HG02840 (cell line): ENCODE measurements at regions not wholly inside any gene's neighbourhood (a gene's known extent, or its start where the extent isn't known, plus 50 kb on each side); places are given as distances from the start of the nearest gene placed in this dataset.

Experiments
- ATAC-seq: cut with Tn5 transposase; IDR thresholded peaks from one replicate; pipeline ENCODE4 v1.9.1; 2021; ENCODE audit warnings: mild to moderate bottlenecking, moderate library complexity, moderate number of reproducible peaks; ENCODE audit not compliant: unreplicated experiment, low FRiP score

DNA sequence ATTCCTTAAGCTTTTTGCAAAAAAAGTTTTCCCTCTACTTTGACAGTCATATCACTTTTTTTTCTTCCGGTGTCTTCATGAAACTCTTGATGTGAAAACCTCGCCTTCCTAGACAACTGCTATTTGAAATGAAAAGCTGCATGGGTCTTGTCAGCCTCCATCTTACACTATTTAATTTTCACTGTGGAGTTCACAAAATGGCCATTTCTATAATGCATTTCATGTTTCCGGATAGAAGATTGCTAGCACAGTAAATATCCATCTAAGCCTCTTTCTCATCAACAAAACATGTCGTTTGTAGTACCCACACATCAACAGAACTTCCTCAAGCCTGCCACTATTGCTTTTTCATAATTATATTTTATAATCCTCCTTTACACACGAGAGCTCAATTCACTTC, 204.9 kb upstream of the ID4 start:
- ATAC-seq, result no peak

DNA sequence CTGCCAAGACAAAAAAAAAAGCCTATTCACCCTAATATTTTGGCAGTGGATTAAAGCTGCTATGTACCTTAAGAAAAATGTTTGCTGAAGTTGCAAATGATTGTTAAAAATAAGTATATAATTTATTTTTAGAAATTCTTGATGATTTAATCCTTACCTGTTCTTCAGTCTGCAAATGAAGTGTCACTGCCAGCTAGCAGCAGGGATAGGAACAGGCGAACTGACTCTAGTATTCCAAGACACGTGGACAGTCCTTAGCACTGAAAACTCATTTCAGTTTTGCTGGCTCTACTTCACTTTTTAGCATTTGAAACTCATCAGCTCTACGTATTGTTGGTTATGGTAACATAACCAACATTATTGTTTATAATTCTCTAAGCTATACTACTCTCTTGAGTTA, 204.4 kb upstream of the ID4 start:
- no peak for ATAC-seq

DNA sequence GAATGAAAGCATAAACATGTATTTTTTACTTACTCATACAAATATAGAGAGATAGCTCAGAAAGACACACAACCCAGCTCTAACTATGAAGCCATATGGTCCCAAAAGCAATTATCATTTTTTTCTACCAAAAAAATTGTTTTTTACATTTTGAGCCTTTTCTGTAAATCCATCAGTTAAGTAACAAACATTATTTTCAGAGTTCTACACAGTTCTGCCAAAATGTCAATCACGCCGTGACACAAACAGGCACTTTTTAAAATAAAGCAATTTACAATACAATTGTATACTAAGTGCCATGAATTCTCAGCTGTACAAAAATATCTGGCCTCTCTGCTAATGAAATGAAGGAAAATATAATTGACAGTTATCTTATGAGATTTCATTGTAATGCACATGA, 201.4 kb upstream of the ID4 start:
- no peak for ATAC-seq

DNA sequence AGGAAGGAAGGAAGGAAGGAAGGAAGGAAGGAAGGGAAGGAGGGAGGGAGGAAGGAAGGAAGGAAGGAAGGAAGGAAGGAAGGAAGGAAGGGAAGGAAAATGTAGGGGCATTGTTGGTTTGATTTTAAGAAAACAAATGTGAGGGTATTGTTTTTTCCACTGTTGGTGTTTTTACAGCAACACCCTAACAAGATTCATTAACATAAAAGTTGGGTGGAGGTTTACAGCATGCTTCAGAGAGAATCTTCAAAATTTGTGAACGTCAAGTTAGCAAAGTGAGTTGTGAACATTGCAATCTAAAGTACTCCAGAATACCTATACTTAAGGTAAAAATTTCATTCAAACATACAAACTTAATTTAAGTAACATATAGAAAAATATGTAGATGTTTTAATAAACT, 200.2 kb upstream of the ID4 start:
- no peak for ATAC-seq

DNA sequence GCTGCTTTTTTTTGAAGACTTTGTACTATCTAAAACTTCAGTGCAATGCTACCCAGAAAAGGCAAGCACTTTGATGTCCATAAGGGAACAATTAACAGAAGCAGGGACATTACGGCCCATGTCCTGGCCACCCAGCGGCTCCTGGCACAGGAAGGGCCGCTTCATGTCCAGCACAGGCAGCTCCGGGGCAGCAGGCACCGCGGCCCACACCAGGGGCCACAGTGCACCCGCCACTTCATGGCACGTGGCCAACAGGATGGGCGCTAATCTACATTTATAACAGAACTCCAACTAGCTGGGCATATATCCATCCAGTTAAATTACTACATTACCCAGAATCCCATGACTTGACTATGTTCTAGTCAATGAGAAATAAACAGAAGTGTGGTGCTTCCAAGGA, 198.2 kb upstream of the ID4 start:
- ATAC-seq, result no peak

DNA sequence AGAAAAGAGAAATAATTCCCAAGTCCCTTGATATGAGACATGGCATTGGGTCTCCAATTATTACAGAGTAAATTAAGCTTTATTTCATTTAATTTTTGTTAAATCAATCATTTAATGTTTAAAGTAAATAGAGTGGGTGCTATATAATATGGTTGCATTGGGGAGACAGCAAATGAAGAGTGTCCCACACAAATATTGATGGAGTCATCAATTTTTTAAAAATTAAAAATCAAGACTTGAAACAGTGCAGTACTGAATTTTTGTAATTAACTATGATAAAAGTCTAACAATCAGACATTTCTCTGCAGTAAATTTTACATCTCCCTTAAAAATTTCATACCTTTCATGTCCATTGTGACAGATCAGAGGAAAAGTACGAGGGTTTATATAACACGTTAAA, 193.9 kb upstream of the ID4 start:
- no peak for ATAC-seq

DNA sequence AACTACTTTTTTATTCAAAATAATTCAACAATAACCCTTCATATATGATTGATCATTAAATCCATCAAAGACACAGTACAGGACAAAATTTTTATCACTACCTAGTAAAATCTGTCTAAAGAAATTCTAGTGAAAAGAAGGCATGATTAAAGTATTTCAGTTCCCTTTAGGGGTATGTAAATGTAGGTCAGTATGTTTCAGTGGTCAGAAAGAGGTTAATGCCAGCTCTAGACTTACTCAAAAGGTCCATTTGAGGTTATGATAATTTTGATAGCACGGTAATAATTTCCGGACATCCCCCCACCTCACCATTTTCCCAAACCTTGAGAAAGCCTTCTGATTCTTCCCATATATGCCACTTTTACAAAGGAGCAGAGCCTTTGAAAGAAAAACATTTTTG, 193.5 kb upstream of the ID4 start:
- ATAC-seq, result no peak

DNA sequence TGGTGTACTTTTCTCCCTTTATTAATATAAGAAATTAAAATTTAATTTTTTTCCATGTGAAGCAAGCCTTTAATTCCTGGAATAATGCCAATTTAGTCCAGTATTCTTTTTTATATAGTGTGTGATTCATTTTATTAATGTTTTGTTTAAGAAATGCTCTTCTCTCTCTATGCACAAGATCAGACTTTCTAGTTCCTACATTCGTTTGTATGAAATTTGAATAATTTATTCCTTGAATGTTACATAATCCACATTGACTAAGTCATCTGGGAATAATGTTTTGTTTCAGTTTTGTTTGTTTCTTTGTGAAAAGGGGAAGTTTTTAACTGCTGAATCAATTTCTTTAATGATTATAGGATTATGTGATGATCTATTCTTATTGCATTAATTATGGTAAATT, 181.4 kb upstream of the ID4 start:
- no peak for ATAC-seq

DNA sequence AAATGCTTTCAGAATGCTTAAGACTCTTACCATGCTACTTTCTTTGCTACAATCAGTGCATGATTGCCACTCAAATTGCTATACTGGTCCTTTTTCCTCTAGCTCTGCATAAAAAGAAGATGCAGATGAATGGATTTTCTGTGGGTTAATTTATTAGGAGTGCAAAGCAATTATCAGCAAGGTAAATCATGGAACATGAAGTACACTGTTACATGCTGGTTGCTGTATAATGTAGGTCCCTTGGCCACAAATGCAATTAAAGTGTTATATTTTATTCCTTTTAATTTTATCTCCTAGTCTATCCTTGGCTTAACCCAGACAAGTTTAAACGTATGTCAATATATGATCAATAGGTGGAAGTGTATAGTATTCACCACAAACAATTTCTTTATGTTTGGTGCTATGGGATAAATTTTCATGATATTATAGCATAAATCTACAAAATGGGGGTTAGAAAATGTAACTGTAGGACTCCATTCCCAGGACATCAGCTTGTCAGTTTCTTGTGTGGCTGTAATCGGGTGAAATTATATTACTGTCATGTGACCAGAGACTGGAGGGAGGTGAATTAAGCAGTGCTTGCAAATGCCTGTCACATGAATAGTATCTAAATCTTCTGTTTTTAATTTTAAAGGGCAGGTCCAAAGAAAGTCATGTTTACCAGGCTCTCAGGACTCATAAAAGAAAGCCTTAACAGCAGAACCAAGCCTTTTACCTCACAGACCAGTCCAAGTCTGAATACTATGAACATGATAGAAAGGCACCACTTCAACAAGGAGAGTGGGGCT, 176.9 kb upstream of the ID4 start:
- ATAC-seq, result no peak

DNA sequence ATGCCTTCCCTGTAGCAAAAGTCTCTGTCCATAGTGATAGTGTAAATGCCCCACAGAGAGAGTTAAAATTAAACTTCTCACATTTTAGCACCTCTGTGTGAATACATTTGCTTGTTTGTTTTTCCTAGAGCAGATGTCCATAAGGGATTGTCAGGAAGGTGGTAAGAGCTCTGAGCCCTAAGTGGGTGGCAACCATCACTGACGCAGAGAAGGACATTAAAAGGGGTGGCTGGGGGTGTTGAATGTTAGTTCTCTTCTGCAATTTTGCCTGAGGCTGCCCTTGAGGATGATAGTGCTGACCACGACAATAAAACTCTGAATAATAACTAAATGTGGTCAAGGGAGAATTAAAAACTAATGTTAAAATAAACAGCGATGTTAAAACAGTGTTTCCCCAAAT, 174.3 kb upstream of the ID4 start:
- no peak for ATAC-seq

DNA sequence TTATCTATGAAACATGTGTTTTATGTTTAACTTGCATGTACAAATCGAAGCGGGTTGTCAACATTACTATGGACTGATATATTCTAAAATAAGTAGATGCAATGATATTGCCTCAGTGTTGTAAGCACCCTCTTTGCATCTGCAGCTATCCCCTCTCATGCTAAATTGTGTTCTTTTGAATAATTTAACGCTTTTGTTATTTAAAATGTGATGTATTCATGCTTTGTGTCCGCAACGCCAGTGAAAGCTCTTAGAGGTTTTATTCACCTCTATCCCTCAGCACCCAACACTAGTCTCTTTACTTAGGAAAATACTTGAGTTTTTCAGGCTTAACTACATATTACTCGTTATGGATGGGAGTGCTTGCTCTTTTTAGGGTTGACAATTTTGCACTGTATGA, 173.7 kb upstream of the ID4 start:
- ATAC-seq, result no peak

DNA sequence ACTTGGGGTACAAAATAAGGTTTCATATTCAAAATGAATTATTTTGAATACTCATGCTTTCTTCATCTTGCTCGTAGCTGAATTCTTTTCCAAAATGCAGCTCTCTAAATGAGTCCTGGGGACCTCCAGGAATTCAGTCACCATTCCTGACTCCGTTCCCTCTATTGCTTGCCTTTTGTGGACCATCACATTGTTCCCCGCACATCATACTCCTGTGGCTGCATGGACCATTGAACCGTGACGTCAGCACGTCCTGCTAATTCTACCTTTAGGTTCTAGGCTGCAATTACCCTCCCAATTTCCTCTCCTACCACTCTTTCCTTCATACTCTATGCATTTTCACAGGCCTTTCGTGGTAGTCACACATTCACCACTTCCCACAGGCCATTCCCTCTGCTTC, 173.1 kb upstream of the ID4 start:
- ATAC-seq, result no peak

DNA sequence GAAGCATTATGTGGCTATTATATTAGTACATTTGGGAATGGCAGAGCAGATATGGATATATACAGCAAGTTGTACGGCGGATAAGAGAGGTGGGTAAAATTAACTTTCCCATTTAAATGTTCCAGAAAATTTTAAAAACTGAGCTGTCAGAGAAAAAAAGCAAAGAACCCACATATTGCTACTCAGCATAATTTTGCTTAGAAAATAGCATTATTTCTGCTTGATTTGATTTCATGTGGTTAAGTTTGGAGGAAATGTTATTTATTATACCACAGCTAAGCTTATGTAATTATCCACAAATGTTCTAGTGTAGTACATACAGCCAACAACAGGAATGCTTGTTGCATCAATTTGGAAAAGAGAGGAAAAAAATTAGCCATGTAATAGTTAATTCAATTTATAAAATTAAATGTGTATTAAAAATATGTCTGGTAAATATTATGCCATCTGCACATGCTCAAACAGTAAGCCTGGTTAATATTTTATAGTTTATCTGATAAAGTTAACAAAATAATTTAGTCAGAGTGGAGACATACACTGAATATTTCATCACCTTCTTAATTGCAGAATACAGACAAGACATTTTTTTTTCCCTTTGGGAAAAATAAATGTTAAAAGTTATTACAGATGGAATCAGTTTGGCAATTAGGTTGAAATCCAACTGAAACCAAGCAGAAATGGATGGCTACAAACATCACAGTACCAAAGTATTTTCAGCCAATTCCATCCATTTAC, 172.1 kb upstream of the ID4 start:
- no peak for ATAC-seq

DNA sequence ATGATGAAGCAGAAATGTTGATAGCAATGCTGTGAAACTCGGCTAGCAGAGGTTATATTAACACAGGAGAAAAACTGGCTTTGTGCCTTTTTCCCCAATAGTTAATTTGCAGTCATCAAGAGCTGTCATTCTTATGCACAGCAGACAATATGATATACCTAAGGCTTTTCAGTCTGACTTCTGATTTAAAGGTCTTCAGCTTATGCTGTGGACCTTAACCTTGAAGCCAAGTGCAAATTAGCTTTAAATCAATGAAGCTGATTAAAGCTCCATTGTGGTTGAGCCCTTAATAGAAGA, 171.6 kb upstream of the ID4 start:
- ATAC-seq, result no peak

DNA sequence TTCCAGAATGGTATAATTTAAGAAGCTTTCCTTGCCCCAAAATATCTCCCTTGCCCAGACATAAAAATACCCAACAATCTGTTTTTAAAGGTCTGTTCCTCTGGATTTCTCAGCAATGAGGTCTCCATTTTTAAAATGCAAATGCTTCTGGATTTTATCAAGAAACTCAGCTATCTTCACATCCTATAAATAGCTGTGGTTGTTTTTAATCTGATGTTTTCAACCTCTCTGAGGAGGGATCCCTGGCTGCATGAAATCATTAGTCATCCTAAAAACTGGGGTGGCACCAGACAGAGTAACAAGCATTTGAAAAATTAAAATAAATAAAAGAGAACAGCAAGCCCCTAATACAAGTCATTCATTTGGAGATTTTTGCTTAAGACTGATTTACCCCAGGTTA, 168.5 kb upstream of the ID4 start:
- ATAC-seq, result no peak

DNA sequence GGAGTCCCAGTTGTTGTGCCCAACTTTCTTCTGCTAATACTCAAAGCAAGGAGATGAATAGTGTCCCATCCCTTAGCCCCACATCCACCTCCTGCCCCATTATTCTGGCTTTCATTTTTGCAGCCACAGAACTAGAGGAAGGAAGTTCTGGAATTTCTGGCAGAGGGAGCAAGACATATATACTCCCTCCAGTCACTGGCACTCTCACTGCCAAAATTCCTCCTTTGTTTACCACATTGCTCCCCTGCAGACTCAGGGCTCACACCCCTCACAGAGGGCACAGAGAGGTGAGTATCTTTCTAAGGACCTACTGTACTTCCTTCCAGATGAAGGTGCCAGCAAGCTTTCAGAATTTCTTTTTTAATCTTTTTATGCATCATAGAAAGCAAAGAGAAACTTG, 168.0 kb upstream of the ID4 start:
- ATAC-seq, result no peak

DNA sequence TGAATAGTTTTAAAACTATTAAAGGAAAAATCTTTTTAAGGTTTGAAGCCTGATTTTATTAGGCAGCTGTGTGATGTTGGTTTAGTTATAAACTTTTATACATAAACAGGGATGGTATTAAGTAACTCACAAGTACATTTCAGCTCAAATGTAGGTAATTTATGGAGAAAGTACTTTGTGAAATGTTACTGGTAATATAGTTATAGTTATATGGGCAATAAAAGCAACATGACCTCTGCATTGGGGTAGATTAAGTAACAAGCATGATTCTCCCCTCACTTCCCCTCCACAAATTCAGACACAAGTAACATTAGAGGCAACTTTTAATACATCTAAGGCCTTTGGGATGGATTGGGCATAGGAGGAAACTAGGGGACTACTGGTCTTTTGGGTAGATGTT, 154.3 kb upstream of the ID4 start:
- ATAC-seq, result no peak

DNA sequence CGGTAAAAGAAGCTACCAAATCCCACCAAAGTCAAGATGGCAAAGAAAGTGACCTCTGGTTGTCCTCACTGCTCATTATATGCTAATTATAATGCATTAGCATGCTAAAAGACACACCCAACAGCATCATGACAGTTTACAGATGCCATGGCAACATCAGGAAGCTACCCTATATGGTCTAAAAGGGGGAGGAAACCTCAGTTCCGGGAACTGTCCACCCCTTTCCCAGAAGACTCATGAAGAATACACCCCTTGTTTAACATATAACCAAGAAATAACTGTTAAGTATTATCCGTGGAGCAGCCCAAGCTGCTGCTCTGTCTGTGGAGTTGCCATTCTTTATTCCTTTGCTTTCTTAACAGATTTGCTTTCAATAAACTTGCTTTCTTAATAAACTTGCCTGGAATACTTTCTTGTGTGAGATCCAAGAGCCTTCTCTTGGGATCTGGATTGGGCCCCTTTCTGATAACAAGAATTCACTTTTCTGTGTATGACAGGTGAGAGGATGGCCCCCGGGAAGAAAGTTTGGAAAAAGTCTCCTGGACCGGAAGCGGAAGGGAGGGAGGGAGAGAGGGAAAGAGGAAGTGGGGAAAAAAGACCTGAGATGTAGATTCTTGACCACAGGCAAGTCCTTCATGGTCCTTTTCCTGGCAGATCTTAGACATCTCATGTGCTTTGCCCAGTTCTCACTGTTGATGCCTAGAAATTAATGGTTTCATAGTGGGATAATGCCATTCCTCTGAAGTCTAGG, 146.7 kb upstream of the ID4 start:
- no peak for ATAC-seq

DNA sequence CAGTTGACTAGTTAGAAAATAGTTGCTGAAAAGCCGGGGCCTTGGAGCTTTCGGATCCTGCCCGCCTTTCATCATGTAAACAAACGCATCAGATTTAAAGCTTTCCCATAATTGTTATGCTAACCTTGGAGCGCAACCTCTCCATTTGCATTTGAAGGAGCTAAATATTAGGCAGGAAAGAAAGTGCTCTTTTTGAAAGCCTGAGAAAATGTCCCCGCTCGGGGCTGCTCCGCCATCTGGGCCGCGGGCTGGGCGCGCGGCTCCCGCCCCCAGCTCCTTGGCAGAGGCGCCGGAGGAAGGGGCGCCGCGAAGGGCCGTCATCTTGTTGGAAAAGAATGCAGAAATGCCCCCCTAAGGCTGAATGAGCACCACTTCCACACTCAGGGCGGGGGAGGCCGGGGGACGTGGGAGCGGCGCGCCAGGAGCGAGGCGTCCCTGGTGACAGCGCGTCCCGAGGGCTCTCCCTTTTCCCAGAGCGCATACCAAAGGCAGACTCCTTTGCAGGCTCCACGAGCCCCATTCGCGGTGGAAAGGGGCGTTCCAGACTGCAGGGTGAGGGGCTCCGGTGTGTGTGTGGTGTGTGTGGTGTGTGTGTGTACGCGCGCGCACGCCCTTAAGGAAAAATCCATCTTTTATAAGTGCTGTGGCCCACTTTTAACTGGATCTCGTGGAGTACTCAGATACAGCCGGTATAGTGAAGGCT, 145.6 kb upstream of the ID4 start:
- ATAC-seq, result no peak

DNA sequence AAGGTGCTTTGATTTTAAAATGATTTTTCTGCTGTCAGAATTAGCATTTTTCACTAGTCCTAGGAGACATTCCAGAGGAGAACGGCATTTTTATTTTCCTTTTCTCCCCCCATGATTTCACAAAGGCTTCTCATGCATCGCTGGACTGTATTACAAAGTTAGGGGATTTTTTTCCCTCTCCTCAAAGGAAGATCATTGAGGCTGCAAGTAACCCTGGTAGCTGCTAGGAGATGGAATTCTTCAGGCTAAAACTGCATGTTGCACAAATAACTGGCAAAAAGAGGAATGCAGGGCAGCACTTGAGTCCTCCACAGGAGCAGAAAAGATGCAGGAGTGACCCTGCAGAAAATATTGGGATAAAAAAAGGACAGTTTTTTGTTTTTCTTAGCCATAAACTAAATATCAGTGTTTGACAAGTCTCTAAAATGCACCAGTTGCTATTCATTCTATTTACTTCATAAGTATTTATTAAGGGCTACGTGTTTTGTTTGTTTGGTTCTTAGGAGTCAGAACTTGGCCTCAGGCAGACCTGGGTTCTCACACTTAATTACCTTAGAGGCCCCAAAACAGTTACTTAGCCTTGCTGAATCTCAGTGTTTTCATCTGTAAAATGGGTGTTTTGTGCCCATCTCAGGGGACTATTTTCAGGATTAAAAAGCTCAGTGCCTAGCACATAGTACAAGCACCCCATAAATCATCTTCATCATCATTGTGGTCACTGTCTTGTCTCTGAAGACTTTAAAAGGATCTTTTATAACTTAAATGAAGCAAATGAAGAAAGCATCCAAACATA, 144.5 kb upstream of the ID4 start:
- no peak for ATAC-seq
